ENCODE measurements at regions not wholly inside any gene's neighbourhood (a gene's known extent, or its start where the extent isn't known, plus 50 kb on each side); places are given as distances from the start of the nearest gene placed in this dataset.
A peak's percentile ranks its signal among the peaks of the same experiment; 100 is the strongest.

DNA sequence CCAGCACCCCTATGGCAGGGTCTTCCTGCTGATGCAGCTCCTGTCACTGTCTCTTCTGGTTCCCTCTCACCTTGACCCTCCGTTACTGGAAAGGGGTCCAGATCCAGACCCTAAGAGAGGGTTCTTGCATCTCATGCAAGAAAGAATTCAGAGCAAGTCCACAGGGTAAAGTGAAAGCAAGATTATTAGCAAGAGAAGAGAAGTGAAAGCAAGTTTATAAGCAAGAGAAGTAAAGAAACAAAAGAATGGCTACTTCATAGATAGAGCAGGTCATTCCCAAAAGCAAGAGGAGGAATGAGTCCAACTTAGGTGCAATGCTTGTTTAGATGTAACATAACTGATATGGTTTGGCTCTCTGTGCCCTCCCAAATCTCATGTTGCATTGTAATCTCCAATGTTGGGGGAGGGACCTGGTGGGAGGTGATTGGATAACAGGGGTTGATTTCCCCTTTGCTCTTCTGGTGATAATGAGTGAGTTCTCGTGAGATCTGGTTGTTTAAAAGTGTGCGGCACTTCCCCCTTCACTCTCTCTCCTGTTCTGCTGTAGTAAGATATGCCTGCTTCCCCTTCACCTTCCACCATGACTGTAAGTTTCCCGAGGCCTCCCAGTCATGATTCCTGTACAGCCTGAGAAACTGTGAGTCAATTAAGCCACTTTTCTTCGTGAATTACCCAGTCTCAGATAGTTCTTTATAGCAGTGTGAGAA lies 183.3 kb downstream of the MED10 start:
- Histone ChIP-seq H2BK15ac (ENCODE audit: low read length) (no peak overlapping the region), H4K5ac (ENCODE audit: insufficient read length, low read depth, low read length) (no peak overlapping the region), H3K79me1 (ENCODE audit: low read depth, low read length) (no peaks in the 10 kb centered on the region), H2BK5ac (ENCODE audit: low read depth, low read length) (no peak overlapping the region), H3K36me3 (ENCODE audit: control insufficient read depth in 2 of 4, insufficient read depth in 4 of 4, low read length in 3 of 4) (no peaks in the 10 kb centered on the region), H3K27me3 (replicated peaks in 1 of 4; ENCODE audit: control insufficient read depth in 3 of 4, extremely low read depth in 1 of 4, insufficient read depth in 3 of 4, low read length in 3 of 4) (no peaks in the 10 kb centered on the region), H2AK5ac (ENCODE audit: low read depth, low read length) (no peak overlapping the region), H3K18ac (ENCODE audit: extremely low read depth, low read length) (no peak overlapping the region), H2BK12ac (ENCODE audit: low read depth, low read length) (peak overlapping the region; percentile 68; the same call in 1 of the 2 replicates), H3K9me3 (ENCODE audit: insufficient read depth in 2 of 2, low read depth in 1 of 2, low read length in 1 of 2) (0 out of 4 replicates have a peak, but pooled peaks cover 0 to 4% of the 10 kb centered on the region in 2 experiments), H3K27ac (ENCODE audit: low read depth, low read length) (no peak overlapping the region), H3K4ac (replicated peaks; ENCODE audit: insufficient read length, low read depth, low read length) (no peak overlapping the region), H4K8ac (ENCODE audit: extremely low read depth, insufficient read depth, low read length) (no peak overlapping the region), H2BK20ac (ENCODE audit: low read length) (no peak overlapping the region), H3K4me2 (ENCODE audit: insufficient read depth in 1 of 2, low read depth in 2 of 2, low read length in 2 of 2) (no peak overlapping the region), H3K9ac (replicated peaks in 1 of 4; ENCODE audit: extremely low read depth in 1 of 4, low read depth in 3 of 4, low read length in 3 of 4) (no peak overlapping the region), H2AFZ (ENCODE audit: low read length) (peak overlapping the region; percentile 64; the same call in 1 of the 2 replicates), H3K14ac (ENCODE audit: insufficient read length) (no peak overlapping the region), H3K23ac (ENCODE audit: insufficient read length) (no peak overlapping the region), H3K56ac (replicated peaks; ENCODE audit: insufficient read length, low read depth, low read length) (no peak overlapping the region), H4K20me1 (replicated peaks in 1 of 2; ENCODE audit: control insufficient read depth in 1 of 2, insufficient read depth in 2 of 2, low read length in 2 of 2) (no peaks in the 10 kb centered on the region), H3K4me1 (replicated peaks in 1 of 4; ENCODE audit: control insufficient read depth in 3 of 4, insufficient read depth in 4 of 4, low read length in 3 of 4) (no peaks in the 10 kb centered on the region; a peak in 1 of 7 replicates), H3K23me2 (ENCODE audit: low read depth, low read length) (no peaks in the 10 kb centered on the region), H3K79me2 (ENCODE audit: control insufficient read depth in 1 of 2, insufficient read depth in 2 of 2, low read length in 2 of 2) (no peaks in the 10 kb centered on the region), H4K91ac (replicated peaks; ENCODE audit: insufficient read length, low read length) (no peak overlapping the region), H2BK120ac (replicated peaks; ENCODE audit: low read depth, low read length) (no peak overlapping the region), H3K4me3 (ENCODE audit: extremely low read depth in 1 of 4, insufficient read depth in 2 of 4, low read depth in 3 of 4, low read length in 4 of 4) (no peak overlapping the region)
- 84% methylated on average over 5 of the region's 5 CpGs; no CpG with 5 or more reads in 1 of the 2 experiments for WGBS, 2 experiments (ENCODE audit: extremely low coverage in 1 of 2, insufficient coverage in 1 of 2, insufficient read length in 1 of 2, insufficient replicate concordance in 2 of 2, low coverage in 1 of 2, low lambda C conversion rate in 2 of 2, missing lambda C conversion rate in 1 of 2)
- ChIA-PET POLR2A (ENCODE audit: partially characterized antibody) (no interaction called here), CTCF (ENCODE audit: partially characterized antibody) (interaction anchor here (1.5 kb wide), 1 partner anchor 8 kb away, joined by 3 read pairs; no protein-coding TSS in a partner anchor)
- no peak for FAIRE-seq
- DNase-seq (ENCODE audit: low read depth in 1 of 2, low spot score in 2 of 2) = no peak
- TF ChIP-seq ZNF274 (IDR thresholded peaks at IDR 0.05; ENCODE audit: borderline replicate concordance, extremely low read depth, low read length) (no peak), KDM4A (IDR thresholded peaks at IDR 0.05; ENCODE audit: low read depth, low read length, severe bottlenecking) (no peak), KDM1A (IDR thresholded peaks at IDR 0.05; ENCODE audit: borderline replicate concordance, low read length) (no peak), CEBPB (IDR thresholded peaks at IDR 0.05; ENCODE audit: low read depth, low read length) (no peak), SIRT6 (IDR thresholded peaks at IDR 0.05; ENCODE audit: low read length) (no peak), BRCA1 (IDR thresholded peaks at IDR 0.05; ENCODE audit: low read depth, low read length) (no peak), RXRA (IDR thresholded peaks at IDR 0.05; ENCODE audit: insufficient read depth, low read depth, low read length) (no peak), GABPA (IDR thresholded peaks at IDR 0.05; ENCODE audit: borderline replicate concordance, insufficient read depth, low read length) (no peak), SIN3A (conservative IDR thresholded peaks at IDR 0.05 in 1 of 2, IDR thresholded peaks at IDR 0.05 in 1 of 2; ENCODE audit: low read depth in 1 of 2, low read length in 2 of 2) (no peak), POLR2AphosphoS5 (IDR thresholded peaks at IDR 0.05; ENCODE audit: low read depth, low read length) (no peak), MAFK (IDR thresholded peaks at IDR 0.05; ENCODE audit: low read depth, low read length) (no peak), CTBP2 (IDR thresholded peaks at IDR 0.05; ENCODE audit: borderline replicate concordance, insufficient read depth, insufficient read length, low read length) (no peak), EZH2 (IDR thresholded peaks at IDR 0.05; ENCODE audit: low read depth, low read length, severe bottlenecking) (no peak)

All from H1 (cell line).